Liver (tissue), 3 donors: ENCODE measurements at regions not wholly inside any gene's neighbourhood (a gene's known extent, or its start where the extent isn't known, plus 50 kb on each side); places are given as distances from the start of the nearest gene placed in this dataset.

Experiments
- EGR1 ChIP-seq, 2 donors: IDR thresholded peaks; 2 replicates each; pipeline ENCODE4 v1.6.1; 2016 to 2018; ENCODE audit warnings: antibody characterized with exemption in 2 of 2, low read depth in 2 of 2
- FOXA1 ChIP-seq: IDR thresholded peaks from 2 replicates; pipeline ENCODE4 v1.6.1; 2016; ENCODE audit warnings: antibody characterized with exemption
- FOXA2 ChIP-seq: IDR thresholded peaks from 2 replicates; pipeline ENCODE4 v1.6.1; 2016; ENCODE audit warnings: antibody characterized with exemption
- GABPA ChIP-seq, 2 donors: IDR thresholded peaks in 1 of 2; conservative IDR thresholded peaks in 1 of 2; 2 replicates each; pipeline ENCODE4 v1.6.1; 2016; ENCODE audit warnings: antibody characterized with exemption in 2 of 2, mild to moderate bottlenecking in 1 of 2, moderate library complexity in 1 of 2
- HNF4G ChIP-seq: IDR thresholded peaks from 2 replicates; pipeline ENCODE4 v1.6.1; 2016; ENCODE audit warnings: antibody characterized with exemption
- JUND ChIP-seq, 2 donors: IDR thresholded peaks; 2 replicates each; pipeline ENCODE4 v1.6.1; 2016; ENCODE audit warnings: antibody characterized with exemption in 2 of 2
- NR2F2 ChIP-seq: IDR thresholded peaks from 2 replicates; pipeline ENCODE4 v1.6.1; 2016; ENCODE audit warnings: antibody characterized with exemption
- RAD21 ChIP-seq, 2 donors: IDR thresholded peaks; 2 replicates each; pipeline ENCODE4 v1.6.1; 2016; ENCODE audit warnings: antibody characterized with exemption in 2 of 2, mild to moderate bottlenecking in 2 of 2
- RXRA ChIP-seq, 2 donors: IDR thresholded peaks; 2 replicates each; pipeline ENCODE4 v1.6.1; 2017 to 2018; ENCODE audit warnings: antibody characterized with exemption in 2 of 2, mild to moderate bottlenecking in 1 of 2
- SP1 ChIP-seq: IDR thresholded peaks from 2 replicates; pipeline ENCODE4 v1.6.1; 2018; ENCODE audit warnings: antibody characterized with exemption, mild to moderate bottlenecking
- TAF1 ChIP-seq: conservative IDR thresholded peaks from 2 replicates; pipeline ENCODE4 v1.6.1; 2016; ENCODE audit warnings: antibody characterized with exemption, mild to moderate bottlenecking
- TF ChIP-seq, protein P1 (sequence below): fragments of 150-350 bp; IDR thresholded peaks from 2 replicates; pipeline ENCODE4 v1.5.1; 2017; ENCODE audit warnings: improper control_type of control experiment, low read depth, low read length; ENCODE audit not compliant: missing input control
- TF ChIP-seq, protein P2 (sequence below): IDR thresholded peaks from 2 replicates; pipeline ENCODE4 v1.6.1; 2016; ENCODE audit warnings: antibody characterized with exemption
- TF ChIP-seq, protein P3 (sequence below): IDR thresholded peaks from 2 replicates; pipeline ENCODE4 v1.6.1; 2016; ENCODE audit warnings: antibody characterized with exemption, mild to moderate bottlenecking
- donor health status: healthy.
- donor health status: healthy.

DNA sequence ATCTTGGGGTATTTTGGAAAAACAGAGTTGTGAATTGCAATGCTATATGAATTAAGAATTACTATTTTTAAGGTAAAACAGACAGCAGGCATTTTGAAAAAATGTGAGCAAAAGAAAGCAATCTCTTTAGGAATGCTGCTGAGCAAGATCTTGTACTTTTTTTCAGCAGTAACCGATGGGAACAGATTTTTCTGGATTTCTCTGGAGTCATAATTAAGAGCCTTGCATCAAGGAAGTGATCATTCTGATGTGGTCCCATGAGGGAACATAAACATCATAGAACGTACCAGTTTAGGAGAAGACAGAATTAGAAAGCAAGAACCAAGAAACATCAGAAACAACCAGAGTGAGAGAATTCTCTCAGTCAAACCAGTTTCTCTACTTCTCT lies 157.0 kb upstream of the AGR3 start:
- TF ChIP-seq, protein P1, sequence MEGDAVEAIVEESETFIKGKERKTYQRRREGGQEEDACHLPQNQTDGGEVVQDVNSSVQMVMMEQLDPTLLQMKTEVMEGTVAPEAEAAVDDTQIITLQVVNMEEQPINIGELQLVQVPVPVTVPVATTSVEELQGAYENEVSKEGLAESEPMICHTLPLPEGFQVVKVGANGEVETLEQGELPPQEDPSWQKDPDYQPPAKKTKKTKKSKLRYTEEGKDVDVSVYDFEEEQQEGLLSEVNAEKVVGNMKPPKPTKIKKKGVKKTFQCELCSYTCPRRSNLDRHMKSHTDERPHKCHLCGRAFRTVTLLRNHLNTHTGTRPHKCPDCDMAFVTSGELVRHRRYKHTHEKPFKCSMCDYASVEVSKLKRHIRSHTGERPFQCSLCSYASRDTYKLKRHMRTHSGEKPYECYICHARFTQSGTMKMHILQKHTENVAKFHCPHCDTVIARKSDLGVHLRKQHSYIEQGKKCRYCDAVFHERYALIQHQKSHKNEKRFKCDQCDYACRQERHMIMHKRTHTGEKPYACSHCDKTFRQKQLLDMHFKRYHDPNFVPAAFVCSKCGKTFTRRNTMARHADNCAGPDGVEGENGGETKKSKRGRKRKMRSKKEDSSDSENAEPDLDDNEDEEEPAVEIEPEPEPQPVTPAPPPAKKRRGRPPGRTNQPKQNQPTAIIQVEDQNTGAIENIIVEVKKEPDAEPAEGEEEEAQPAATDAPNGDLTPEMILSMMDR: no peak
- no peak for TF ChIP-seq EGR1 (IDR thresholded peaks at IDR 0.05; ENCODE audit: low read depth in 2 of 2)
- TF ChIP-seq TAF1: no peak
- no peak for TF ChIP-seq GABPA (IDR thresholded peaks at IDR 0.05 in 1 of 2, conservative IDR thresholded peaks at IDR 0.05 in 1 of 2)
- TF ChIP-seq, protein P2, sequence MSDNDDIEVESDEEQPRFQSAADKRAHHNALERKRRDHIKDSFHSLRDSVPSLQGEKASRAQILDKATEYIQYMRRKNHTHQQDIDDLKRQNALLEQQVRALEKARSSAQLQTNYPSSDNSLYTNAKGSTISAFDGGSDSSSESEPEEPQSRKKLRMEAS: no peak
- TF ChIP-seq FOXA1: no peak
- TF ChIP-seq, protein P3, sequence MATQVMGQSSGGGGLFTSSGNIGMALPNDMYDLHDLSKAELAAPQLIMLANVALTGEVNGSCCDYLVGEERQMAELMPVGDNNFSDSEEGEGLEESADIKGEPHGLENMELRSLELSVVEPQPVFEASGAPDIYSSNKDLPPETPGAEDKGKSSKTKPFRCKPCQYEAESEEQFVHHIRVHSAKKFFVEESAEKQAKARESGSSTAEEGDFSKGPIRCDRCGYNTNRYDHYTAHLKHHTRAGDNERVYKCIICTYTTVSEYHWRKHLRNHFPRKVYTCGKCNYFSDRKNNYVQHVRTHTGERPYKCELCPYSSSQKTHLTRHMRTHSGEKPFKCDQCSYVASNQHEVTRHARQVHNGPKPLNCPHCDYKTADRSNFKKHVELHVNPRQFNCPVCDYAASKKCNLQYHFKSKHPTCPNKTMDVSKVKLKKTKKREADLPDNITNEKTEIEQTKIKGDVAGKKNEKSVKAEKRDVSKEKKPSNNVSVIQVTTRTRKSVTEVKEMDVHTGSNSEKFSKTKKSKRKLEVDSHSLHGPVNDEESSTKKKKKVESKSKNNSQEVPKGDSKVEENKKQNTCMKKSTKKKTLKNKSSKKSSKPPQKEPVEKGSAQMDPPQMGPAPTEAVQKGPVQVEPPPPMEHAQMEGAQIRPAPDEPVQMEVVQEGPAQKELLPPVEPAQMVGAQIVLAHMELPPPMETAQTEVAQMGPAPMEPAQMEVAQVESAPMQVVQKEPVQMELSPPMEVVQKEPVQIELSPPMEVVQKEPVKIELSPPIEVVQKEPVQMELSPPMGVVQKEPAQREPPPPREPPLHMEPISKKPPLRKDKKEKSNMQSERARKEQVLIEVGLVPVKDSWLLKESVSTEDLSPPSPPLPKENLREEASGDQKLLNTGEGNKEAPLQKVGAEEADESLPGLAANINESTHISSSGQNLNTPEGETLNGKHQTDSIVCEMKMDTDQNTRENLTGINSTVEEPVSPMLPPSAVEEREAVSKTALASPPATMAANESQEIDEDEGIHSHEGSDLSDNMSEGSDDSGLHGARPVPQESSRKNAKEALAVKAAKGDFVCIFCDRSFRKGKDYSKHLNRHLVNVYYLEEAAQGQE: no peak
- TF ChIP-seq SP1: no peak
- TF ChIP-seq FOXA2: no peak
- no peak for TF ChIP-seq RAD21 (IDR thresholded peaks at IDR 0.05)
- TF ChIP-seq JUND (IDR thresholded peaks at IDR 0.05): no peak
- no peak for TF ChIP-seq RXRA (IDR thresholded peaks at IDR 0.05)
- TF ChIP-seq HNF4G: no peak
- no peak for TF ChIP-seq NR2F2
